GM21786 (cell line): ENCODE measurements at regions not wholly inside any gene's neighbourhood (a gene's known extent, or its start where the extent isn't known, plus 50 kb on each side); places are given as distances from the start of the nearest gene placed in this dataset.

Source experiments
- ATAC-seq: cut with Tn5 transposase; IDR thresholded peaks from one replicate; pipeline ENCODE4 v1.9.1; 2021; ENCODE audit not compliant: unreplicated experiment

GRCh38 chr22:47715866-47716578, 953.6 kb downstream of the TBC1D22A start:
- ATAC-seq = no peak

- ATAC-seq = no peak
These were observed 951.5 kb downstream of the TBC1D22A start for GRCh38 chr22:47713941-47714340.

GRCh38 chr22:47710135-47710534, 947.7 kb downstream of the TBC1D22A start:
- ATAC-seq = no peak

- ATAC-seq = no peak
These were observed 942.9 kb downstream of the TBC1D22A start for GRCh38 chr22:47705350-47705749.

- no peak for ATAC-seq
These were observed 936.5 kb downstream of the TBC1D22A start for GRCh38 chr22:47698906-47699305.

DNA sequence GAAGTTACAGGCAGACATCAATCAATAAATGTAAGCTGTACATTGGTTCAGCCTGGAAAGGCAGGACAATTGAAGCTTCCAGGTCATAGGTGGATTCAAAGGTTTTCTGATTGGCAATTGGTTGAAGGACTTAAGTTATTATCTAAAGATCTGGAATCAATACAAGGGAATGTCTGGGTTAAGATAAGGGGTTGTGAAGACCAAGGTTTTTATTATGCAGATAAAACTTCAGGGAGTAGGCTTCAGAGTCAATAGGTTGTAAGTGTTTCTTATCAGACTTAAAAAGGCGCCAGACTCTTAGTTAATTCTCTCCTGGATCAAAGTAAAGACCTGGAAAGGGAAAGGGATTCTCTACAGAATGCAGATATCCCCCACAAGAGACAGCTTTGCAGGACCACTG, 935.4 kb downstream of the TBC1D22A start:
- ATAC-seq = no peak

GRCh38 chr22:47696776-47697175, 934.3 kb downstream of the TBC1D22A start:
- ATAC-seq = no peak

DNA sequence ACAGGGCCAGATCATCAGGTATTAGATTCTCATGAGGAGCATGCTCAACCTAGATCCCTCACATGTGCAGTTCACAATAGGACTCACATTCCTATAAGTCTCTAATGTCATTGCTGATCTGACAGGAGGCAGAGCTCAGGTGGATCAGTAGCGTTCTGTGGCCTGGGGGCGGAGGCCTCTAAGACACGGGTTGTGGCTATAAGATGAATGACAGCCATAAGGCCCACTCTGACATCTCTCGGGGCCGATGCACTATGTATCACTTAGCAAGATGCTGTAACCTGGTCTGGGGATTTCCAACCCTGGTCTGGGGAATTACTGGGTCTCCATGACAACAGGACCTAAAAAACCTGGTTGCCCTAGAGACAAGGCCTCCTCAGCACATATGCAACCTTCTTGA, 932.7 kb downstream of the TBC1D22A start:
- no peak for ATAC-seq

GRCh38 chr22:47694536-47695130, 932.2 kb downstream of the TBC1D22A start:
- no peak for ATAC-seq

DNA sequence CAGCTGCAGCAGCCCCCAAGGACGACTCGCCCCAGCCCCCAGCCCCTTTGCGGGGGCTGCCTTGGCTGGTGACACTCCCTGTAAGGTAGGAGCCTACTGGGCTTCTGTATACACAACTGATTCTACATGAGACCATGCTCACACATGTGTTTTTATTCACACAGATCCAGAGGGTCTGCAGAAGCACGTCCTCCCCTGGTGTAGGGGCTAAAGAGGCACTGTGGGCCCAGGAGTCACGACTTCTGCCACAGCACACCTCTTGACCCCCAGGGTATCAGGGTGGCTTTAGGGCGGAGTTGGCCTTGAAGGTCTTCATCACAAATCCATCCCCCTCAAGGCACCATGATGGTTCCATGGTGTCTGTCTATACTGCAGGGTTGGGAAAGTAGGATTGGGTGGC, 931.2 kb downstream of the TBC1D22A start:
- no peak for ATAC-seq

DNA sequence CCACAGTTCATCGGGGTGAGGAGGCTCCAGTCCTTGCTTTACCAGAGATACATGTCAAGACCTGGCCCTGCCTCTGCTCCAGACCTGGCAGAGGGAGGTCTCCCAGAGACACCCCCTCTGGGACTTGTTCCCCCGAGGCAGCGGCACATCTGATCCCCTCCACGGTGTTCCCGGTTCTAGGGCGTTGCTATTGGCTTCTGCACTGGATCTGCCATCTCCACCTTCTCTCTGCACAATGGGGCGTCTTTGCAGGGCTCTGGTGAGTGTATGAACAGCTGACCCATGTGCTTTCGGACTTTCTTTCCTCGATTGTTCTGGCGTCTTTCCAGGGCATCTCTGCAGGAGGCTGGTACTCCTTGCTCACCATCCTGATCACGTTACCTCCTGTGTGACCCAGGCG, 930.4 kb downstream of the TBC1D22A start:
- ATAC-seq = no peak

DNA sequence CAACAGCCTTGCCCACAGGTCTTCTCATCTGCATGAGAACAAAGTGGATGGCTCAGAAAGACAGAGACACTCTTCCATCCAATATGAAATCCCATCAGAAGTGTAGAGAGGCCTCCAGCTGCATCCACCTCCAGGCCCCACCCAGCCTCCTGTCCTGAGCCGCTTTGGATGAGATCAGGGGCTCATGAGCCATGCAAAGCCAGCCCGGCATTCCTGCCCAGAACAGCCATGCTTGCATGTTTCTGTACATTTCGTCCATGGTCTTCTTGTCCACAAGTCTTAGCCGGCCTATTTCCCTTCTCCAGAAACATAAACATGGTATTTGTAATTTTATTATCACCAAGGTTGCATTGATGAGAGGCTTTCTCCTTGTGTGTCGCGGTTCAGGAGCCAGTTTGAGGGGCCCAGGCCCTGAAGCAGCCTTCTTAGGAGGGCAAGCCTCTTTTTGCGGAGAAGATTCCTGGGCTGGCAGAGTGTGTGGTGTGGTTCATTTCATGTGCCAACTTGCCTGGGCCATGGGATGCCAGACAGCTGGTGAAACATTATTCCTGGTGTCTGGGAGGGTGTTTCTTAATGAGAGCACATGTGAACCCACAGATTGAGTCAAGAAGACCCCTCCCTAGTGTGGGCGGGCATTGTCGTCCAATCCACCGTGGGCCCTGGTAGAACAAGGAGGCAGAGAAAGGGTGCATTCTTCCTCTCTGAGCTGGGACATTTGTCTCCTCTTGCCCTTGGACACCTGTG, 928.9 kb downstream of the TBC1D22A start:
- no peak for ATAC-seq

DNA sequence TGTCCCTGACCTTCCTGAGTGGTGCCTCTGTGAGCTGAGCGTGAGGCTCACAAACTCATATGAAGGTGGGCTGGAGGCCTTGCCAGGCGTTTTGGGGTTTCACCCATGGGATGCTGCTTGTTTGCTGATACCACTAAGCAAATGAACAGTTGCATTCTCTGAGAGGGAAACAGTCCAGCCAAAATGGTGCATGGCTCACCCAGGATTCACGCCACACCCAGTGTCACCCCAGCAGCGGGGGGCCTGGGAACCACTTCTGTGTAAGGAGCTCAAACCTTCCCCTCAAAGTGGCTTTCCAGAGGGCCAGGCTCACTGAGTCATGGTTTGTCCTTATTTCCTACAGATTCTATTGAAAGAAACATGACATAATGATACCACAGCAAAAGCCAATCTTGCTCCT, 928.1 kb downstream of the TBC1D22A start:
- no peak for ATAC-seq

DNA sequence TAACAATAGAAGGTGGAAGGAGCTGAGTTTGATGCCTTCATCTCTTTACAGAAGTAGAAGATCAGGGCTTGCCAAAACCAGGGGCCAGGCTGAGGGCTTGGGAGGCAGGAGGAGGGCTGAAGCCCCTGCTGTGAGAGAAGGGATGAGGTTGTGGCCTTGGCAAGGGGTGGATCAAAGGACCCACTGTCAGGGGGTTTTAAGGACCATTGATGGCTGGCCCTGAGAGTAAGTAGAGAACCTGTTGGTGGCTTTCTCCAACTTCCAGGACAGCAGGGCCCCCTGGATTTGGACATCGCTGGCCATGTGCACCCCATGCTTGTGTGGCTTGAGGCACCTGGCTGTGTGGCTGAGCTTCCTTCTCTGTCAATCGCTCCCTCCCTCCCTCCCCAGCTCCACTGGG, 927.7 kb downstream of the TBC1D22A start:
- no peak for ATAC-seq

DNA sequence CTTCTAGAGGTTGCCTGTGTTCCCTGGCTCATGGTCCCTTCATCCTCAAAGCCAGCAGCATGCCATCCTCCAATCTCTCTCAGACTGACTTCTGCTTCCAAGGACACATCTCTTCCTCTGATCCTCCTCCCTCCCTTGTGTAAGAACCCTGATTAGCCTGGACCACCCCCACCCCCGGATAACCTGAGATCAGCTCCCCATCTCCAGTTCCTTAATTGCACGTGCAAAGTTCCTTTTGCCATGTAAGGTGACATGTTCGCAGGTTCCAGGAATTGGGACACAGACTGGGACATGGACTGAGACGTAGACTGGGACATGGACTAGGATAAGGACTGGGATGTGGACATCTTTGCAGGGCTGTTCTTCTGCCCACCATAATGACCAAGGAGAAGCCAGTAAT, 925.3 kb downstream of the TBC1D22A start:
- no peak for ATAC-seq

- no peak for ATAC-seq
These were observed 924.9 kb downstream of the TBC1D22A start for GRCh38 chr22:47687346-47687655.

- no peak for ATAC-seq
These were observed 924.3 kb downstream of the TBC1D22A start for GRCh38 chr22:47686594-47687345.

GRCh38 chr22:47681411-47682165, 919.1 kb downstream of the TBC1D22A start:
- no peak for ATAC-seq

GRCh38 chr22:47678636-47679287, 916.3 kb downstream of the TBC1D22A start:
- ATAC-seq = no peak

DNA sequence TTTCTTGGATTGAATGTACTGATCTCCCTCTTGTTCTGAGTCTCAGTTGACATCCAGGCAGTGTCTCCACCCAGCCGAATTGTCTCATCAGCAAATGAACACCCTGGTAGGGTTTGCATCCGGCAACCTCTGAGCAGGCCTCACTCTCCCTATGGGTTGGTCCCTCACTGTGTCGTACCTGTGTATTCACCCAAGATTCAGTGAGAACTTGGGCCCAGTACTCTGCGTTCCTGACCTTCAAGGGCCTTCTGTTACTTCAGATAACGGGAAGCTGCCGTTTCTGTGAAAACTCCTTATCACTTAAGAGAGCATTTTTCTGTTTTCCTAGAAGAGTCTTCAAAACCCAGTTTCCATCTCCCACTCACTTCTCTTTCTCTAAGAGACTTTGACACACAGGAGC, 915.6 kb downstream of the TBC1D22A start:
- ATAC-seq = no peak
